K562 (cell line): ENCODE measurements at regions not wholly inside any gene's neighbourhood (a gene's known extent, or its start where the extent isn't known, plus 50 kb on each side); places are given as distances from the start of the nearest gene placed in this dataset.

Experiments used
- ATAC-seq: fragments of 200-7000 bp; cut with Tn5 transposase; 3 replicates; pipeline ENCODE4 v1.9.1; 2020; ENCODE audit warnings: moderate library complexity
- BruUV-seq: library from RNA; stranded (reverse); fragments of 400-500 nt; replicated peaks from 2 replicates; lab custom pipeline; 2021; lab: Mats Ljungman, UMichigan
- CTCF ChIA-PET: fragments of 300-600 bp; formaldehyde crosslinking; extraction: SDS; loops from one replicate; lab custom pipeline; 2021; ENCODE audit warnings: low intra/inter-chr PET ratio; lab: Yijun Ruan, JAX
- POLR2A ChIA-PET: fragments of 300-600, 350-650 bp; sonication (Branson Sonifier 250); formaldehyde crosslinking; extraction: SDS; loops from one replicate; lab custom pipeline; 2021; ENCODE audit warnings: antibody characterized with exemption, inconsistent platforms; lab: Yijun Ruan, JAX
- DNase-seq, 4 experiments: peaks; one replicate each; pipeline versions ENCODE4 v3.0.0 to v3.0.0-alpha.2; 2011 to 2018; ENCODE audit warnings: low spot score in 3 of 4, mixed read lengths in 3 of 4; ENCODE audit errors: extremely low read depth in 1 of 4
- FAIRE-seq: peaks from 2 replicates; lab custom pipeline; 2011; peaks lifted over from hg19 to GRCh38; lab: Jason Lieb, UNC
- H2AFZ ChIP-seq: 2 replicates; pipeline ENCODE4 v1.6.0; 2011; ENCODE audit warnings: low read depth, low read length, control low read depth, inconsistent platforms
- H3K27ac ChIP-seq: fragments of 200-600 bp; 3 replicates; pipeline ENCODE4 v1.8.0; 2011; ENCODE audit warnings: low read depth, mild to moderate bottlenecking, control low read depth, inconsistent platforms, low read length, moderate library complexity, mixed read lengths; ENCODE audit errors: extremely low read depth
- H3K27me3 ChIP-seq, 2 experiments: fragments of 300-600 bp in 1 of 2; 2 replicates in 1 of 2; 3 replicates in 1 of 2; pipeline versions ENCODE4 v1.6.0 to v1.8.0; 2011; ENCODE audit warnings: inconsistent platforms in 2 of 2, low read length in 2 of 2, mild to moderate bottlenecking in 1 of 2, mixed read lengths in 1 of 2, moderate library complexity in 1 of 2; ENCODE audit not compliant: control insufficient read depth in 2 of 2, insufficient read depth in 2 of 2
- H3K36me3 ChIP-seq: fragments of 300-600 bp; 3 replicates; pipeline ENCODE4 v1.8.0; 2011; ENCODE audit warnings: mild to moderate bottlenecking, low read length, inconsistent platforms; ENCODE audit not compliant: control insufficient read depth, insufficient read depth
- H3K4me1 ChIP-seq, 2 experiments: fragments of 200-600 bp in 1 of 2; replicated peaks in 1 of 2; 2 replicates in 1 of 2; 3 replicates in 1 of 2; pipeline versions ENCODE4 v1.5.1 to v1.8.0; 2011; ENCODE audit warnings: inconsistent platforms in 2 of 2, low read length in 2 of 2, mild to moderate bottlenecking in 1 of 2, mixed read lengths in 1 of 2, moderate library complexity in 1 of 2; ENCODE audit not compliant: control insufficient read depth in 2 of 2, insufficient read depth in 2 of 2
- H3K4me2 ChIP-seq: 2 replicates; pipeline ENCODE4 v1.6.1; 2011; ENCODE audit warnings: low read length, control low read depth, inconsistent platforms, mixed read lengths; ENCODE audit not compliant: insufficient read depth
- H3K4me3 ChIP-seq: fragments of 200-600 bp; sonication (generic), shearing (Covaris generic); 2 replicates; pipeline ENCODE4 v1.5.1; 2016; ENCODE audit warnings: control low read depth, inconsistent platforms
- H3K79me2 ChIP-seq: fragments of 200-600 bp; 3 replicates; pipeline ENCODE4 v1.8.0; 2011; ENCODE audit warnings: low read length, inconsistent platforms; ENCODE audit not compliant: control insufficient read depth, insufficient read depth
- H3K9ac ChIP-seq, 2 experiments: 2 replicates each; pipeline versions ENCODE4 v1.6.0 to v1.6.1; 2011; ENCODE audit warnings: low read depth in 2 of 2, low read length in 2 of 2, control low read depth in 1 of 2, inconsistent platforms in 1 of 2, mild to moderate bottlenecking in 1 of 2, mixed read lengths in 1 of 2; ENCODE audit not compliant: insufficient read depth in 1 of 2
- H3K9me1 ChIP-seq: one replicate; pipeline ENCODE4 v1.6.0; 2011; ENCODE audit warnings: inconsistent platforms, mild to moderate bottlenecking, low read length, moderate library complexity; ENCODE audit not compliant: control insufficient read depth, insufficient read depth
- H3K9me3 ChIP-seq: replicated peaks from 2 replicates; pipeline ENCODE4 v1.5.1; 2011; ENCODE audit warnings: low read depth, low read length, inconsistent platforms; ENCODE audit not compliant: control insufficient read depth, insufficient read depth
- H4K20me1 ChIP-seq: replicated peaks from 2 replicates; pipeline ENCODE4 v1.6.1; 2011; ENCODE audit warnings: low read length, inconsistent platforms, mixed read lengths; ENCODE audit not compliant: control insufficient read depth, insufficient read depth
- DMBX1 ChIP-seq: fragments of 250-450 bp; sonication (Bioruptor Pico); IDR thresholded peaks from 2 replicates; pipeline ENCODE4 v1.8.0; 2022; ENCODE audit warnings: inconsistent platforms, mild to moderate bottlenecking, moderate library complexity, borderline replicate concordance
- ELF1 ChIP-seq: fragments of 200-800 bp; sonication (Bioruptor generic); IDR thresholded peaks from 2 replicates; pipeline ENCODE4 v1.6.1; 2016; ENCODE audit warnings: missing genetic modification characterization, missing compliant biosample characterization
- PHB ChIP-seq: fragments of 250-450 bp; sonication (Bioruptor Pico); IDR thresholded peaks from 2 replicates; pipeline ENCODE4 v1.5.0; 2021
- PHTF2 ChIP-seq: fragments of 250-450 bp; sonication (Bioruptor Pico); IDR thresholded peaks from 2 replicates; pipeline ENCODE4 v1.5.0; 2021; ENCODE audit warnings: mild to moderate bottlenecking
- RCOR1 ChIP-seq, 2 experiments: IDR thresholded peaks; 2 replicates each; pipeline ENCODE4 v1.6.1; 2012; ENCODE audit warnings: low read depth in 2 of 2, low read length in 2 of 2, borderline replicate concordance in 1 of 2, improper control_type of control experiment in 1 of 2
- SIN3A ChIP-seq, 2 experiments: fragments of 150-350 bp in 1 of 2; IDR thresholded peaks; 2 replicates each; pipeline ENCODE4 v1.6.1; 2011 to 2016; ENCODE audit warnings: borderline replicate concordance in 2 of 2, low read depth in 2 of 2, low read length in 2 of 2, mild to moderate bottlenecking in 2 of 2, moderate library complexity in 2 of 2; ENCODE audit not compliant: control insufficient read depth in 1 of 2
- STAG1 ChIP-seq: sonication (generic); formaldehyde crosslinking; IDR thresholded peaks from 2 replicates; pipeline ENCODE4 v1.5.0; 2020; ENCODE audit warnings: missing genetic modification reagents, borderline replicate concordance
- TAF9B ChIP-seq: fragments of 450-650 bp; IDR thresholded peaks from 2 replicates; pipeline ENCODE4 v1.6.1; 2018; ENCODE audit warnings: mild to moderate bottlenecking; ENCODE audit not compliant: partially characterized antibody
- ZBTB8A ChIP-seq: fragments of 450-650 bp; IDR thresholded peaks from 2 replicates; pipeline ENCODE4 v1.6.1; 2018; ENCODE audit warnings: mild to moderate bottlenecking, moderate library complexity; ENCODE audit not compliant: partially characterized antibody
- ZC3H11A ChIP-seq: IDR thresholded peaks from 2 replicates; pipeline ENCODE4 v1.6.1; 2012; ENCODE audit warnings: low read depth, low read length, improper control_type of control experiment
- ZNF232 ChIP-seq: sonication (generic); formaldehyde crosslinking; IDR thresholded peaks from 2 replicates; pipeline ENCODE4 v1.8.0; 2022; ENCODE audit warnings: mild to moderate bottlenecking, missing genetic modification reagents
- ZNF384 ChIP-seq: IDR thresholded peaks from 2 replicates; pipeline ENCODE4 v1.6.1; 2012; ENCODE audit warnings: low read depth, low read length, improper control_type of control experiment
- ZNF561 ChIP-seq: fragments of 450-650 bp; formaldehyde crosslinking; conservative IDR thresholded peaks from 2 replicates; pipeline ENCODE4 v1.4.0; 2020; ENCODE audit warnings: mild to moderate bottlenecking, moderate library complexity
- ZNF586 ChIP-seq: fragments of 450-650 bp; formaldehyde crosslinking; conservative IDR thresholded peaks from 2 replicates; pipeline ENCODE4 v1.4.0; 2020; ENCODE audit warnings: mild to moderate bottlenecking, moderate library complexity
- ZNF76 ChIP-seq: fragments of 250-450 bp; sonication (Bioruptor Pico); IDR thresholded peaks from 2 replicates; pipeline ENCODE4 v1.4.0; 2020; ENCODE audit warnings: mild to moderate bottlenecking, moderate library complexity, borderline replicate concordance
- ZNF764 ChIP-seq: fragments of 250-450 bp; sonication (Bioruptor Pico); IDR thresholded peaks from 2 replicates; pipeline ENCODE4 v1.4.0; 2020; ENCODE audit warnings: low read depth, mild to moderate bottlenecking, moderate library complexity
- WGBS: fragments of 100-300 bp; shearing (Covaris generic); methylation state at CpG from one replicate; pipeline ENCODE4 v1.1.6; 2016; ENCODE audit warnings: low coverage, mixed read lengths; ENCODE audit not compliant: insufficient coverage; ENCODE audit errors: missing lambda C conversion rate; 5-methylcytosine and 5-hydroxymethylcytosine counted together
- in situ Hi-C: fragments of 300-500 bp; cut with MboI; formaldehyde crosslinking; loops from 4 replicates; pipeline ENCODE4 v1.15.0; 2018; ENCODE audit warnings: inconsistent platforms, mixed read lengths
- intact Hi-C: fragments of 100-400 bp; cut with micrococcal nuclease; formaldehyde crosslinking; loops from 2 replicates; pipeline ENCODE4 v1.14.2; 2022
- TF ChIP-seq, protein P1 (sequence below): fragments of 450-650 bp; IDR thresholded peaks from 2 replicates; pipeline ENCODE4 v1.6.1; 2018; ENCODE audit warnings: mild to moderate bottlenecking, low read depth; ENCODE audit not compliant: partially characterized antibody
- TF ChIP-seq, protein P2 (sequence below): fragments of 150-350 bp; conservative IDR thresholded peaks from 2 replicates; pipeline ENCODE4 v1.6.1; 2014; ENCODE audit warnings: low read length
- TF ChIP-seq, protein P3 (sequence below): fragments of 450-650 bp; IDR thresholded peaks from 2 replicates; pipeline ENCODE4 v1.6.1; 2016

DNA sequence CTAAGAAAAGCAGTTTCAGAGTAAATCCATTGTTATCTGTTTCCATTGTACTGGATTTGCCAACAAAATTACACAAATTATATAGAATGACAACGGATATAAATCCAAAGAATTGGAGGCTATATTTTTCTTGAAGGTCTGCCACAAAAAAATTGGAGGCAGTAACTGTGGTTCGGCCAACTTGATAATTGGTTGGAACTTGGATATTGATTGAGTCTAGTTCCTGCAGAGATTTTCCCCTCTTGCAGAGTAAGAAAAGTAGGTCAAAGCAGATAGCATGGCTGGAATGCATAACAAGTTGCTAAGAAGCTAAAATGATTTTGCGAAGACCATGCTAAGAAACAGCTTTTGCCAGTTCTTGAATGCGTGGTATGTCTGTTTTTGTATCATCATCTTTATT lies 269.6 kb upstream of the CFAP20DC start:
- no peak for TF ChIP-seq ZNF586 (CRISPR knock-in tag)
- no peak for TF ChIP-seq STAG1 (CRISPR knock-in tag)
- no peak for TF ChIP-seq ZC3H11A
- no peak for TF ChIP-seq ZNF561 (CRISPR knock-in tag)
- no peak for TF ChIP-seq RCOR1 (IDR thresholded peaks at IDR 0.05; ENCODE audit: borderline replicate concordance in 1 of 2, low read depth in 2 of 2, low read length in 2 of 2)
- TF ChIP-seq ZNF384 = no peak
- no peak for TF ChIP-seq SIN3A (IDR thresholded peaks at IDR 0.05; ENCODE audit: borderline replicate concordance in 2 of 2, control insufficient read depth in 1 of 2, low read depth in 2 of 2, low read length in 2 of 2)
- no peak for TF ChIP-seq PHB (CRISPR knock-in tag)
- TF ChIP-seq PHTF2 (CRISPR knock-in tag) = no peak
- TF ChIP-seq DMBX1 (CRISPR knock-in tag) = no peak
- TF ChIP-seq, protein P1, sequence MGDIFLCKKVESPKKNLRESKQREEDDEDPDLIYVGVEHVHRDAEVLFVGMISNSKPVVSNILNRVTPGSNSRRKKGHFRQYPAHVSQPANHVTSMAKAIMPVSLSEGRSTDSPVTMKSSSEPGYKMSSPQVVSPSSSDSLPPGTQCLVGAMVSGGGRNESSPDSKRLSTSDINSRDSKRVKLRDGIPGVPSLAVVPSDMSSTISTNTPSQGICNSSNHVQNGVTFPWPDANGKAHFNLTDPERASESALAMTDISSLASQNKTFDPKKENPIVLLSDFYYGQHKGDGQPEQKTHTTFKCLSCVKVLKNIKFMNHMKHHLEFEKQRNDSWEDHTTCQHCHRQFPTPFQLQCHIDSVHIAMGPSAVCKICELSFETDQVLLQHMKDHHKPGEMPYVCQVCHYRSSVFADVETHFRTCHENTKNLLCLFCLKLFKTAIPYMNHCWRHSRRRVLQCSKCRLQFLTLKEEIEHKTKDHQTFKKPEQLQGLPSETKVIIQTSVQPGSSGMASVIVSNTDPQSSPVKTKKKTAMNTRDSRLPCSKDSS = no peak
- no peak for TF ChIP-seq ZNF76
- TF ChIP-seq ZNF232 (CRISPR knock-in tag) = no peak
- no peak for TF ChIP-seq ZBTB8A
- TF ChIP-seq, protein P2, sequence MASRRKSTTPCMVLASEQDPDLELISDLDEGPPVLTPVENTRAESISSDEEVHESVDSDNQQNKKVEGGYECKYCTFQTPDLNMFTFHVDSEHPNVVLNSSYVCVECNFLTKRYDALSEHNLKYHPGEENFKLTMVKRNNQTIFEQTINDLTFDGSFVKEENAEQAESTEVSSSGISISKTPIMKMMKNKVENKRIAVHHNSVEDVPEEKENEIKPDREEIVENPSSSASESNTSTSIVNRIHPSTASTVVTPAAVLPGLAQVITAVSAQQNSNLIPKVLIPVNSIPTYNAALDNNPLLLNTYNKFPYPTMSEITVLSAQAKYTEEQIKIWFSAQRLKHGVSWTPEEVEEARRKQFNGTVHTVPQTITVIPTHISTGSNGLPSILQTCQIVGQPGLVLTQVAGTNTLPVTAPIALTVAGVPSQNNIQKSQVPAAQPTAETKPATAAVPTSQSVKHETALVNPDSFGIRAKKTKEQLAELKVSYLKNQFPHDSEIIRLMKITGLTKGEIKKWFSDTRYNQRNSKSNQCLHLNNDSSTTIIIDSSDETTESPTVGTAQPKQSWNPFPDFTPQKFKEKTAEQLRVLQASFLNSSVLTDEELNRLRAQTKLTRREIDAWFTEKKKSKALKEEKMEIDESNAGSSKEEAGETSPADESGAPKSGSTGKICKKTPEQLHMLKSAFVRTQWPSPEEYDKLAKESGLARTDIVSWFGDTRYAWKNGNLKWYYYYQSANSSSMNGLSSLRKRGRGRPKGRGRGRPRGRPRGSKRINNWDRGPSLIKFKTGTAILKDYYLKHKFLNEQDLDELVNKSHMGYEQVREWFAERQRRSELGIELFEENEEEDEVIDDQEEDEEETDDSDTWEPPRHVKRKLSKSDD = no peak
- TF ChIP-seq ELF1 (tag) = no peak
- TF ChIP-seq, protein P3, sequence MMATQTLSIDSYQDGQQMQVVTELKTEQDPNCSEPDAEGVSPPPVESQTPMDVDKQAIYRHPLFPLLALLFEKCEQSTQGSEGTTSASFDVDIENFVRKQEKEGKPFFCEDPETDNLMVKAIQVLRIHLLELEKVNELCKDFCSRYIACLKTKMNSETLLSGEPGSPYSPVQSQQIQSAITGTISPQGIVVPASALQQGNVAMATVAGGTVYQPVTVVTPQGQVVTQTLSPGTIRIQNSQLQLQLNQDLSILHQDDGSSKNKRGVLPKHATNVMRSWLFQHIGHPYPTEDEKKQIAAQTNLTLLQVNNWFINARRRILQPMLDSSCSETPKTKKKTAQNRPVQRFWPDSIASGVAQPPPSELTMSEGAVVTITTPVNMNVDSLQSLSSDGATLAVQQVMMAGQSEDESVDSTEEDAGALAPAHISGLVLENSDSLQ = no peak
- no peak for TF ChIP-seq ZNF764 (CRISPR knock-in tag)
- no peak for TF ChIP-seq TAF9B
- H3K4me2 ChIP-seq = no peak overlapping the region
- no peaks in the 10 kb centered on the region for H3K27me3 ChIP-seq
- WGBS = 0% methylated on average over 3 of the region's 4 CpGs
- H3K9me3 ChIP-seq = no peaks in the 10 kb centered on the region
- H3K9me1 ChIP-seq = no peaks in the 10 kb centered on the region
- no peak overlapping the region for H2AFZ ChIP-seq
- ChIA-PET POLR2A (no interaction called here), CTCF (no interaction called here)
- no peaks in the 10 kb centered on the region for H4K20me1 ChIP-seq
- no peak overlapping the region for H3K27ac ChIP-seq
- H3K4me1 ChIP-seq = no peaks in the 10 kb centered on the region
- H3K4me3 ChIP-seq = no peak overlapping the region
- ATAC-seq = no peak
- FAIRE-seq = no peak
- H3K79me2 ChIP-seq = no peaks in the 10 kb centered on the region
- H3K9ac ChIP-seq = no peak overlapping the region
- intact Hi-C loops = no loop called here
- BruUV-seq = no TSS peak
- no peak for DNase-seq
- in situ Hi-C loops = no loop called here
- no peaks in the 10 kb centered on the region for H3K36me3 ChIP-seq
